H1 (cell line): ENCODE measurements at regions not wholly inside any gene's neighbourhood (a gene's known extent, or its start where the extent isn't known, plus 50 kb on each side); places are given as distances from the start of the nearest gene placed in this dataset.

Experiments used
- CTCF ChIA-PET: fragments of 300-600 bp; sonication (Branson Sonifier 250); formaldehyde crosslinking; loops from one replicate; lab custom pipeline; 2021; ENCODE audit not compliant: partially characterized antibody; lab: Charles Lee
- POLR2A ChIA-PET: fragments of 300-600 bp; sonication (Branson Sonifier 250); formaldehyde crosslinking; loops from one replicate; lab custom pipeline; 2021; ENCODE audit warnings: inconsistent platforms; ENCODE audit not compliant: partially characterized antibody; lab: Charles Lee
- DNase-seq, 2 experiments: peaks; one replicate each; pipeline versions ENCODE4 v3.0.0 to v3.0.0-alpha.2; 2010 to 2022; ENCODE audit warnings: low spot score in 2 of 2, low read depth in 1 of 2, mixed read lengths in 1 of 2
- FAIRE-seq: peaks from 2 replicates; lab custom pipeline; 2011; peaks lifted over from hg19 to GRCh38; lab: Jason Lieb, UNC
- H2AFZ ChIP-seq: 2 replicates; pipeline ENCODE4 v1.8.1; 2012; ENCODE audit warnings: low read length, inconsistent platforms
- H2AK5ac ChIP-seq: 2 replicates; pipeline ENCODE4 v1.6.1; 2013; ENCODE audit warnings: low read depth, low read length
- H2BK120ac ChIP-seq: replicated peaks from 2 replicates; pipeline ENCODE3; 2013; ENCODE audit warnings: low read depth, low read length, inconsistent platforms
- H2BK12ac ChIP-seq: 2 replicates; pipeline ENCODE4 v1.6.1; 2013; ENCODE audit warnings: low read depth, low read length
- H2BK15ac ChIP-seq: 2 replicates; pipeline ENCODE4 v1.6.1; 2013; ENCODE audit warnings: low read length
- H2BK20ac ChIP-seq: 2 replicates; pipeline ENCODE4 v1.6.1; 2013; ENCODE audit warnings: low read length
- H2BK5ac ChIP-seq: 2 replicates; pipeline ENCODE4 v1.6.1; 2013; ENCODE audit warnings: low read depth, low read length
- H3K14ac ChIP-seq: 2 replicates; pipeline ENCODE4 v1.6.1; 2013; ENCODE audit warnings: inconsistent platforms; ENCODE audit not compliant: insufficient read length
- H3K18ac ChIP-seq: 2 replicates; pipeline ENCODE4 v1.6.1; 2013; ENCODE audit warnings: low read length; ENCODE audit errors: extremely low read depth
- H3K23ac ChIP-seq: 2 replicates; pipeline ENCODE4 v1.6.1; 2013; ENCODE audit warnings: inconsistent platforms; ENCODE audit not compliant: insufficient read length
- H3K23me2 ChIP-seq: 2 replicates; pipeline ENCODE4 v1.6.1; 2013; ENCODE audit warnings: low read depth, low read length
- H3K27ac ChIP-seq: 2 replicates; pipeline ENCODE4 v1.6.1; 2011; ENCODE audit warnings: low read depth, low read length, inconsistent platforms
- H3K27me3 ChIP-seq, 4 experiments: replicated peaks in 1 of 4; 1 replicate in 1 of 4; 2 replicates in 3 of 4; pipeline versions ENCODE4 v1.6.1 to v1.8.1; 2011 to 2013; ENCODE audit warnings: low read length in 3 of 4, mild to moderate bottlenecking in 3 of 4, inconsistent platforms in 2 of 4, mixed read lengths in 2 of 4, moderate library complexity in 1 of 4; ENCODE audit not compliant: control insufficient read depth in 3 of 4, insufficient read depth in 3 of 4; ENCODE audit errors: extremely low read depth in 1 of 4
- H3K36me3 ChIP-seq, 4 experiments: 2 replicates each; pipeline versions ENCODE4 v1.6.1 to v1.8.1; 2011 to 2013; ENCODE audit warnings: mild to moderate bottlenecking in 4 of 4, low read length in 3 of 4, moderate library complexity in 2 of 4, control low read depth in 1 of 4, inconsistent platforms in 1 of 4; ENCODE audit not compliant: insufficient read depth in 4 of 4, control insufficient read depth in 2 of 4
- H3K4ac ChIP-seq: replicated peaks from 2 replicates; pipeline ENCODE3; 2013; ENCODE audit warnings: low read length, low read depth, mixed read lengths, inconsistent platforms; ENCODE audit not compliant: insufficient read length
- H3K4me1 ChIP-seq, 4 experiments: replicated peaks in 1 of 4; 1 replicate in 1 of 4; 2 replicates in 3 of 4; pipeline versions ENCODE4 v1.6.1 to v1.8.1; 2011 to 2013; ENCODE audit warnings: low read length in 3 of 4, inconsistent platforms in 2 of 4, mixed read lengths in 1 of 4; ENCODE audit not compliant: insufficient read depth in 4 of 4, control insufficient read depth in 3 of 4
- H3K4me2 ChIP-seq, 2 experiments: 2 replicates each; pipeline versions ENCODE4 v1.6.1 to v1.8.1; 2011 to 2013; ENCODE audit warnings: low read depth in 2 of 2, low read length in 2 of 2, control low read depth in 1 of 2, inconsistent platforms in 1 of 2, mild to moderate bottlenecking in 1 of 2; ENCODE audit not compliant: insufficient read depth in 1 of 2
- H3K4me3 ChIP-seq, 4 experiments: fragments of 200-600, 300-600 bp in 1 of 4; sonication (generic), shearing (Covaris generic), sonication (Bioruptor Twin) in 1 of 4; 2 replicates each; pipeline versions ENCODE4 v1.5.1 to v1.8.1; 2011 to 2016; ENCODE audit warnings: low read length in 4 of 4, low read depth in 3 of 4, control low read depth in 2 of 4, inconsistent platforms in 2 of 4, mild to moderate bottlenecking in 2 of 4, mixed read lengths in 1 of 4, moderate library complexity in 1 of 4; ENCODE audit not compliant: insufficient read depth in 2 of 4; ENCODE audit errors: extremely low read depth in 1 of 4
- H3K56ac ChIP-seq: replicated peaks from 2 replicates; pipeline ENCODE3; 2013; ENCODE audit warnings: low read depth, mild to moderate bottlenecking, mixed read lengths, low read length, inconsistent platforms; ENCODE audit not compliant: insufficient read length
- H3K79me1 ChIP-seq: 2 replicates; pipeline ENCODE4 v1.6.1; 2013; ENCODE audit warnings: low read depth, low read length, control low read depth
- H3K79me2 ChIP-seq, 2 experiments: 2 replicates each; pipeline versions ENCODE4 v1.6.1 to v1.8.1; 2012 to 2013; ENCODE audit warnings: low read length in 2 of 2, mild to moderate bottlenecking in 2 of 2, inconsistent platforms in 1 of 2; ENCODE audit not compliant: insufficient read depth in 2 of 2, control insufficient read depth in 1 of 2
- H3K9ac ChIP-seq, 4 experiments: replicated peaks in 1 of 4; 1 replicate in 1 of 4; 2 replicates in 3 of 4; pipeline versions ENCODE4 v1.6.1 to v1.8.1; 2011 to 2013; ENCODE audit warnings: low read depth in 3 of 4, low read length in 3 of 4, control low read depth in 2 of 4, mild to moderate bottlenecking in 2 of 4, moderate library complexity in 2 of 4, inconsistent platforms in 1 of 4; ENCODE audit errors: extremely low read depth in 1 of 4
- H3K9me3 ChIP-seq, 2 experiments: 2 replicates each; pipeline versions ENCODE4 v1.6.1 to v1.8.1; 2012 to 2013; ENCODE audit warnings: mild to moderate bottlenecking in 2 of 2, moderate library complexity in 2 of 2, control low read depth in 1 of 2, inconsistent platforms in 1 of 2, low read depth in 1 of 2, low read length in 1 of 2, mixed read lengths in 1 of 2; ENCODE audit not compliant: insufficient read depth in 2 of 2
- H4K20me1 ChIP-seq, 2 experiments: replicated peaks in 1 of 2; 2 replicates each; pipeline versions ENCODE3 to v1.8.1; 2011 to 2013; ENCODE audit warnings: inconsistent platforms in 2 of 2, low read length in 2 of 2, mild to moderate bottlenecking in 1 of 2; ENCODE audit not compliant: insufficient read depth in 2 of 2, control insufficient read depth in 1 of 2
- H4K5ac ChIP-seq: 2 replicates; pipeline ENCODE4 v1.6.1; 2013; ENCODE audit warnings: low read length, low read depth, mixed read lengths, inconsistent platforms; ENCODE audit not compliant: insufficient read length
- H4K8ac ChIP-seq: 2 replicates; pipeline ENCODE4 v1.8.0; 2013; ENCODE audit warnings: mild to moderate bottlenecking, moderate library complexity, low read length, inconsistent platforms; ENCODE audit not compliant: insufficient read depth; ENCODE audit errors: extremely low read depth
- H4K91ac ChIP-seq: replicated peaks from 2 replicates; pipeline ENCODE3; 2013; ENCODE audit warnings: low read length, mixed read lengths, inconsistent platforms; ENCODE audit not compliant: insufficient read length
- CBX8 ChIP-seq: fragments of 300-800, 300-1000 bp; sonication (generic); IDR thresholded peaks from 2 replicates; pipeline ENCODE4 v1.7.1; 2016; ENCODE audit warnings: low read depth, low read length, borderline replicate concordance
- CHD1 ChIP-seq: IDR thresholded peaks from 2 replicates; pipeline ENCODE4 v1.6.1; 2012; ENCODE audit warnings: low read depth, low read length, improper control_type of control experiment
- CTBP2 ChIP-seq: IDR thresholded peaks from 2 replicates; pipeline ENCODE4 v1.7.0; 2011; ENCODE audit warnings: borderline replicate concordance, mild to moderate bottlenecking, moderate library complexity, mixed read lengths, low read length; ENCODE audit not compliant: insufficient read depth, insufficient read length
- FOSL1 ChIP-seq: IDR thresholded peaks from 2 replicates; pipeline ENCODE4 v1.6.1; 2011; ENCODE audit warnings: mild to moderate bottlenecking, low read depth, low read length, moderate library complexity; ENCODE audit not compliant: insufficient read depth
- JUN ChIP-seq: IDR thresholded peaks from 2 replicates; pipeline ENCODE4 v1.6.1; 2011; ENCODE audit warnings: low read depth, mild to moderate bottlenecking, improper control_type of control experiment, low read length
- JUND ChIP-seq: IDR thresholded peaks from 2 replicates; pipeline ENCODE4 v1.6.1; 2011; ENCODE audit warnings: mild to moderate bottlenecking, improper control_type of control experiment, low read length
- POU5F1 ChIP-seq: IDR thresholded peaks from 2 replicates; pipeline ENCODE4 v1.6.1; 2011; ENCODE audit warnings: low read depth, mild to moderate bottlenecking, low read length, moderate library complexity
- RFX5 ChIP-seq: IDR thresholded peaks from 2 replicates; pipeline ENCODE4 v1.6.1; 2011; ENCODE audit warnings: low read depth, low read length, improper control_type of control experiment, borderline replicate concordance
- SIX5 ChIP-seq: IDR thresholded peaks from 2 replicates; pipeline ENCODE4 v1.6.1; 2011; ENCODE audit warnings: mild to moderate bottlenecking, low read depth, low read length
- TEAD4 ChIP-seq: IDR thresholded peaks from 2 replicates; pipeline ENCODE4 v1.6.1; 2012; ENCODE audit warnings: low read depth, low read length, inconsistent platforms, mixed read lengths
- WGBS, 2 experiments: shearing (Covaris generic) in 1 of 2; methylation state at CpG; one replicate each; pipeline versions ENCODE4 v1.1.6 to v1.1.7; 2013 to 2015; ENCODE audit warnings: low lambda C conversion rate in 2 of 2, mixed read lengths in 2 of 2, inconsistent platforms in 1 of 2, low coverage in 1 of 2, missing lambda C conversion rate in 1 of 2; ENCODE audit not compliant: insufficient replicate concordance in 2 of 2, insufficient coverage in 1 of 2, insufficient read length in 1 of 2; ENCODE audit errors: extremely low coverage in 1 of 2, missing lambda C conversion rate in 1 of 2; 5-methylcytosine and 5-hydroxymethylcytosine counted together
- TF ChIP-seq, protein P1 (sequence below): IDR thresholded peaks from 2 replicates; pipeline ENCODE4 v1.6.1; 2012; ENCODE audit warnings: inconsistent platforms
- TF ChIP-seq, protein P2 (sequence below), 3 experiments: IDR thresholded peaks; 1 replicate in 2 of 3; 2 replicates in 1 of 3; pipeline versions ENCODE4 v1.5.1 to v1.6.1; 2011; ENCODE audit warnings: low read length in 3 of 3, mild to moderate bottlenecking in 3 of 3, inconsistent platforms in 2 of 3, low read depth in 1 of 3, moderate library complexity in 1 of 3; ENCODE audit not compliant: insufficient read depth in 1 of 3; ENCODE audit errors: control extremely low read depth in 1 of 3

DNA sequence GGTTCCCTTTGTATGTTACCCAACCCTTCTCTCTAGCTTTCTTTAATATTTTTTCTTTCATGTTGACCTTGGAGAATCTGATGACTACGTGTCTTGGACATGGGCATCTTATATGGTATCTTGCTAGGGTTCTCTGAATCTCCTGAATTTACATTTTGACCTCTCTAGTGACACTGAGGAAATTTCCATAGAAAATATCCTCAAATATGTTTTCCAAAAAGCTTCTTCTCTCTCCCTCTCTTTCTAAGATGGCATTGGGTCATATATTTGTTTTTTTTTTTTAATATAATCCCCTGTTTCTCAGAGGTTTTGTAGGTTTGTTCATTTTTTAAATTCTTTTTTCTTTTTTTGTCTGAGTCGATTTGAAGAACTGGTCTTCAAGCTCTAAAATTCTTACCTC is 184.0 kb upstream of the TMC3 start:
- Histone ChIP-seq H2BK5ac (no peak overlapping the region), H2BK120ac (no peak overlapping the region), H3K9ac (no peak overlapping the region), H2BK15ac (no peak overlapping the region), H2AK5ac (no peak overlapping the region), H3K79me1 (no peaks in the 10 kb centered on the region), H2BK12ac (no peak overlapping the region), H4K5ac (no peak overlapping the region), H2BK20ac (no peak overlapping the region), H3K27me3 (no peaks in the 10 kb centered on the region), H3K14ac (no peak overlapping the region), H4K91ac (no peak overlapping the region), H3K56ac (no peak overlapping the region), H3K36me3 (no peaks in the 10 kb centered on the region), H3K4ac (no peak overlapping the region), H3K9me3 (no peaks in the 10 kb centered on the region), H4K20me1 (no peaks in the 10 kb centered on the region), H3K4me3 (no peak overlapping the region), H4K8ac (no peak overlapping the region), H3K4me2 (no peak overlapping the region), H3K23ac (no peak overlapping the region), H3K79me2 (no peaks in the 10 kb centered on the region), H2AFZ (no peak overlapping the region), H3K18ac (no peak overlapping the region), H3K27ac (no peak overlapping the region), H3K23me2 (no peaks in the 10 kb centered on the region), H3K4me1 (peaks cover 0 to 3% (median 1%) of the 10 kb centered on the region in 4 experiments; a peak in 3 of 7 replicates)
- no peak for DNase-seq
- POLR2A ChIA-PET, result interaction anchor here (0.6 kb wide), 1 partner anchor 1252 kb away, joined by 3 read pairs; the partner anchor contains the start of gene WHAMM
- CTCF ChIA-PET, result interaction anchor here (1.1 kb wide), 1 partner anchor 550 kb away, joined by 5 read pairs; no protein-coding TSS in a partner anchor
- no peak for FAIRE-seq
- WGBS, 2 experiments, result 94% methylated on average over 2 of the region's 2 CpGs; no CpG with 5 or more reads in 1 of the 2 experiments
- TF ChIP-seq RFX5 (no peak), SIX5 (no peak), CHD1 (no peak), JUN (no peak), TEAD4 (no peak), FOSL1 (no peak), CBX8 (no peak), POU5F1 (no peak), JUND (no peak), CTBP2 (no peak)
- TF ChIP-seq, protein P1, sequence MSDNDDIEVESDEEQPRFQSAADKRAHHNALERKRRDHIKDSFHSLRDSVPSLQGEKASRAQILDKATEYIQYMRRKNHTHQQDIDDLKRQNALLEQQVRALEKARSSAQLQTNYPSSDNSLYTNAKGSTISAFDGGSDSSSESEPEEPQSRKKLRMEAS, result no peak
- TF ChIP-seq, protein P2, sequence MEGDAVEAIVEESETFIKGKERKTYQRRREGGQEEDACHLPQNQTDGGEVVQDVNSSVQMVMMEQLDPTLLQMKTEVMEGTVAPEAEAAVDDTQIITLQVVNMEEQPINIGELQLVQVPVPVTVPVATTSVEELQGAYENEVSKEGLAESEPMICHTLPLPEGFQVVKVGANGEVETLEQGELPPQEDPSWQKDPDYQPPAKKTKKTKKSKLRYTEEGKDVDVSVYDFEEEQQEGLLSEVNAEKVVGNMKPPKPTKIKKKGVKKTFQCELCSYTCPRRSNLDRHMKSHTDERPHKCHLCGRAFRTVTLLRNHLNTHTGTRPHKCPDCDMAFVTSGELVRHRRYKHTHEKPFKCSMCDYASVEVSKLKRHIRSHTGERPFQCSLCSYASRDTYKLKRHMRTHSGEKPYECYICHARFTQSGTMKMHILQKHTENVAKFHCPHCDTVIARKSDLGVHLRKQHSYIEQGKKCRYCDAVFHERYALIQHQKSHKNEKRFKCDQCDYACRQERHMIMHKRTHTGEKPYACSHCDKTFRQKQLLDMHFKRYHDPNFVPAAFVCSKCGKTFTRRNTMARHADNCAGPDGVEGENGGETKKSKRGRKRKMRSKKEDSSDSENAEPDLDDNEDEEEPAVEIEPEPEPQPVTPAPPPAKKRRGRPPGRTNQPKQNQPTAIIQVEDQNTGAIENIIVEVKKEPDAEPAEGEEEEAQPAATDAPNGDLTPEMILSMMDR (IDR thresholded peaks at IDR 0.05; ENCODE audit: control extremely low read depth in 1 of 3, insufficient read depth in 1 of 3, low read depth in 1 of 3, low read length in 3 of 3), result no peak
